NCI-H345 treated with DMSO at 0.1 percent for 48 hours (cell line): ENCODE measurements at regions not wholly inside any gene's neighbourhood (a gene's known extent, or its start where the extent isn't known, plus 50 kb on each side); places are given as distances from the start of the nearest gene placed in this dataset.

Experiments
- DNase-seq: peaks from one replicate; lab custom pipeline; 2025; ENCODE audit not compliant: unreplicated experiment; lab: John Stamatoyannopoulos, UW

DNA sequence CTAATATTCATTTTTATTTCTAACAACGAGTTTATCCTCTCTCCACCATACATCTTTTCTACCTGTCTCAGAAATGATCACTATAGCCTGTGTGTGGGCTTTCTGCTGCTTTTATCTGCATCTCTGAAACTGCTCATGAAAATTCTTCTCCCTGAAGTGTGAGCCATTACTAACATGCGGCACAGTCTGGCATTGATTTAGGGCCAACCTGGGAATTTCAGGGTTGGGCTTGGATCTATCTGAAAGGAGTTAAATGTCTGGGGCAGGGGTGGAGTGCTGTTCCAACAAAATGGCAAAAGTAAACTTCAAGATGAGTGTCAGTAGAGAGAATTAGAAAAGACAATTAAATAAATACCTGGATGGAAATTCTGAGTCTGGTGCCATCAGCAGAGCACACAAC, 198.2 kb upstream of the OSR1 start:
- DNase-seq: no peak

- DNase-seq: no peak
These were observed 196.1 kb upstream of the OSR1 start for GRCh38 chr2:19554520-19554919.

DNA sequence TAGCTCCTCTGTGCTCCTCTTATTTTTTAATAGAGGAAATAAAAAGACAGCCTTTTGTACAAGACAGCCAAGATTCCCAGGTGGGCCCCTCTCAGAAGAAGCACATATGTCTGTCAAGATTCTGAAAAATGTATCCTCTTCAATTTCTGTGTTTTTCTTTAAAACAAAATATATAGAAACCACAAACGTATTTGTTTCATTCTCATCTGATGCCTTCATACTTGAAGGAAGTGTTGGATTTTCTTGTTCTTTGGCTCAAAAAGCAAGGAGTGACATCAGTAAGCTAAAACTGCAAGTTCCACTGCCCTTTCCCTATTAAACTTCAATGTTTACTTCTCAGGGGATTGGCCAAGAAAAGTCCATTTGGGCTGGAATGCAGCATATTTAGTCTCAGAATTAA, 193.8 kb upstream of the OSR1 start:
- DNase-seq: no peak

DNA sequence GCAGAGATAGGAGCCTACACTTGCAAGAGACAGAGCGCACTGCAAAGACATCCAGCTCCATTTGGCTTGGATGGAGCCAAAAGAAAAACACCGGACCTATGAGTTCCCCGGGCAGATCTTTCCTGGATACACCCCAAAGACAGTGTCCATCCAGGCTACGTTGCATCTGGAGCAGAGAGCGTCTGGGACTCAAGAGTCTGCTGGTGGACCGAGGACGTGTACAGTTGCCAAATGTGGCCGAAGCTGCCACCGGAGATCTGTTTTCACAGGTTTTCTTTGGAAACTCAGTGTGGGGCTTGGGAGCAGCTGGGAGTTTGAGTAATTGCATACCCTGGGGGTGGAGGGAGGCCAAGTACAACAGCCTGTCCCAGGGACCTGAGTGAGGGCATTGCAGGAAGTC, 192.3 kb upstream of the OSR1 start:
- no peak for DNase-seq

GRCh38 chr2:19549821-19550220, 191.4 kb upstream of the OSR1 start:
- DNase-seq: no peak

GRCh38 chr2:19548116-19548515, 189.7 kb upstream of the OSR1 start:
- no peak for DNase-seq

DNA sequence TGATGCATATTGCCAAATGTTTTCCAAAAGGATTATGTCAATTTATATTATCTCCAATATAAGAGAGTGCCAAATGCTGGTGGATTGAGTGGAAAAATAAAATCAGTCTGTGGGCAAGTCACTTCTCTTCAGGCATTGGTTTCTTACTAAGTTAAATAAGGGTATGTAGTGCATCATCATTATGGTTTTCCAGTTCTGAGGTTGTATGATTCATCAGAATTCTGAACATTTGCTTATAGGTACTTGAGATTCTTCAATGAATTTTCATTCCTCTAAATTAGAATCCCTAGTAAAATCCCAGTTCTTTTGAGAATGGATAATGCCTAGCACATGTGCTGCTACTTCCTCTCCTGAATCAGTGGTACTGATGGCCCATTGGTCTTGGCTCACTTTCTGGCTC, 188.9 kb upstream of the OSR1 start:
- no peak for DNase-seq

DNA sequence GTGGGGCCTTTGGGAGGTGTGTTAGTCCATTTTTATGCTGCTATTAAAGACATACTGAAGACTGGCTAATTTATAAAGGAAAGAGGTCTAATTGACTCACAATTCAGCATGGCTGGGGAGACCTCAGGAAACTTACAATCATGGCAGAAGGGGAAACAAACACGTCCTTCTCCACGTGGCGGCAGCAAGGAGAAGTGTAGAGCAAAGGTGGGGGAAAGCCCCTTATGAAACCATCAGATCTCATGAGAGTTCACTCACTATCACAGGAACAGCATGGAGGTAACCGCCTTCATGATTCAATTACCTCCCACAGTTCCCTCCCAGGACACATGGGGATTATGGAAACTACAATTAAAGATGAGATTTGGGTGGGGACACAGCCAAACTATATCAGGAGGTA, 187.1 kb upstream of the OSR1 start:
- no peak for DNase-seq

DNA sequence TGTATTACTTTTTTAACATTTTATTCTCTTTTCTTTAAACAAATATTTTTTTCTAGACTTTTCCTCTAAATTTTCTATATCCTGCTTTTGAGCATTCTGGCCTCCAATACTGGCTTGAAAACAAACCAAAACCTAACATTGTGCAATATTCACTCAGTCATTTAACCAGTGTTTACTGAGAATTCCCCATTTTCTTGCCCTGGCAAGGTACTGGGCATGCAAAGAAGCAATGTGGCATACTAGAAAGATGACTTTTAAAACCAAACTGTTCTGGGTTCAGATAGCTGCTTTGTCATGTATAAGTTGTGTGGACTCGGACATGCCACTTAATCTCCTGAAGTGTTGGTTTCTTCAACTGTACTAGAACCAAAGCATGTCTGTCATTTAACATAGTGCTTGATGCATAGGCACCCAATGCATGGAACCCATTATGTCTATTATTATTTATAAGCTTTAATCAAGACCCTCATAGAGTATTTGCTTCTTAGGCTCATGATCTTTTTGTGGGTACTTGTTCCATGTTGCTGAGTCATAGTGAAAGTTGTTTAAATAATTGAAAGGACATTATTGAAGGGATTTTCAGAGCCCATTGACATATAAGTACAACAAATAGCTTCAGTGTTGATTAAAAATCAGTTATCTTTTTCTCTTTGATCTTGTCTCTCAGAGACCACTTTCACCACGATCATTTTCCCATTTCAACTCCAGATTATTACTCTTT, 185.4 kb upstream of the OSR1 start:
- no peak for DNase-seq

DNA sequence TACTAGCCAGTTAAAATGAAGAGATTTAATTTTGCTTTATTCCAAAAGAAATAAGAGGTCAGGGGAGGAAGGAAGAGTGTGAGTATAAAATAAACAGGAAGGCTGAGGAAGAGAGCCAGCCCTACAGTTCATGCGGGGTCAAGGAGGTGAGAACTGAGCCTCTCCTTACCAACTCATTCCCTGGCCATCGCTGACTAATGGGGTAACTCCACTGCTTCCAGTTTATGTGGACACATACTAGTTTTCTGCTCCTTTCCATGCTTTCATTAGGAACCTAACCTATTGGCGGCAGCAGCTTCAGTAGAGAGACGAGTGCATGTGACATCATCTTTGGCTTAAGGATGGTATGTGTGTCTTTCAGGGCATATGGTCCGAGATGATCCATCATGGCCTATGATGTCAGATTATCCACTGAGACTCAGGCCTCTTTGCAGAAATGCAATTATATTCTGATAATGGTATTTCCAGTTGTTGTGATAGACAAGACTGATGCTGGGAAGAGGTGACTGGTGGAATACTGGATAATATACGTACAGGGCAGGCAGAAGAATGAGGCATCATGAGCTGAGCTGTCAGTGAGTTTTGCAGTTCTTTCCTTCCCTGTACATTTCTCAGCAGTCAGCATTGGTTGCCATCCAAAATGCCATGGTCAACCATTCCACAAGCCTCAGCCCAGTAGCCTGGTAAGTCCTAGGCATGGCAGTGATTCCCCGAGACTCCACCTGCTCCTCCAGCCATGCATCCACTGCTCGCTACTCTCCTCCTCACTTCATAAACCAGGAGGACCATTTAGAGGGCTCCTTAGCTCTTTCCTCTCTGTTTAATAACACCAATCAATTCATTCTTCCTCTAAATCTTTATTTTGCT, 184.6 kb upstream of the OSR1 start:
- no peak for DNase-seq

- no peak for DNase-seq
These were observed 183.5 kb upstream of the OSR1 start for GRCh38 chr2:19541884-19542283.

GRCh38 chr2:19540739-19541525, 182.5 kb upstream of the OSR1 start:
- DNase-seq: no peak

DNA sequence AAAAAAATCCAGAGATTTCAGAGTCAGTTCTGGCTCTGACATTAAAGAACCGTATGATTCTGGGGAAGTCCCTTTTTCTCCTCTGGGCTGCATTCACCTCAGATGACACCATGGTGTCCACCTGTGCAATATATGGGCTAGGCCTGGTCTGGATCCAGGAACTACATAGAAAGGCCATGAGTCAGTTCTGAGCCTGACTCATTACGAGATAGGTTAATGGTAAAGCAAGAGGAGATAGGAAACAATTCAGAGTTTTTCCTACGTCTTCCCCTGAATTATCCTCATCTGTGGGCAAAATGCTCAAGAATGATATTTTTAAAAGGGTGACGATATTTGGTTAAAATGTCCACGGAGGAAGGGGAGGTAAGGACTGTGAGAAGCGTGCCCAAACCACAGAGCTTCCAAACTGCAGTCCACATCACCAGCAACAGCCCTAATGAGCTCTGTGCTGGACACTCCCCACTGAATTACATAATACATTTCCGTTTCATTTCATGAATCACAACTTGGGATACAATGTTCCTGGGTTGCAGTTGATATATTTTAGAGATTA, 180.1 kb upstream of the OSR1 start:
- DNase-seq: no peak

DNA sequence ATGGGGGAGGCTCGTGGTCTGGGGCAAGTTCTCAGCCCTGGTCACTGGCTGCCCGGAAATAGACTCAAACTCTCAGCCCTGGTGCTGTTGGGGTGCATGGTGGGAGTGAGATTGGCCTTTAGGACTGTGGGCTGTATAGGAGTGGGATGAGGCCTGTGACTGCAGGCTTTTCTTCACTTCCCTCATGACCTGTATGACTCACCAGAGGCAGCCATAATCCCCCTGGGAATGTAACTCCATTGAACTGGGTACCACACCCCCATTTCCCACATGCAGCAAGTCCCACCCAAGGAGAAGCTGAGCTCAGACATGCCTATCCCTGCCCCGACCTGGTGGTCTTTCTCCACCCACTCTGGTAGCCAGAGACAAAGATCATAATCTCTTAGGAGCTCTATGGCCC, 177.7 kb upstream of the OSR1 start:
- DNase-seq: no peak

GRCh38 chr2:19532547-19533196, 174.2 kb upstream of the OSR1 start:
- DNase-seq: no peak

- DNase-seq: no peak
These were observed 171.3 kb upstream of the OSR1 start for GRCh38 chr2:19529677-19530076.

DNA sequence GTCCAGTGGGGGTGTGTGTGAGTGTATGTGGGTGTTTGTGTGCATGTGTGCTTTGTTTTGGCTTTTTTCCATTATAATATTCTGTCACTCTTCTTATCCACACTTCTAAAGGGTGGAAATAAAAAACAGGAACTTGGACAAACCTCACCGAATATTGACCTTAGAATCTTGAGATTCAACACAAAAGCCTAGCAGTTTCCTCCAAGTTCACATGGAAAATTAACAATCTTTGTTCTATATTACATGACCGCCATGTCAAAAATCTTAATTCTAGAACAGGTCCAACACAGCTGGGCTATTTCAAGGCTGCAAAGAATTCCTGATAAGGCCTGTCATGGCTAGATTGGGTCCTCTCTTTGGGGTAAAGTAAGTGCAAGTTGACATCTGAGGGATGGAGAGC, 169.3 kb upstream of the OSR1 start:
- no peak for DNase-seq

DNA sequence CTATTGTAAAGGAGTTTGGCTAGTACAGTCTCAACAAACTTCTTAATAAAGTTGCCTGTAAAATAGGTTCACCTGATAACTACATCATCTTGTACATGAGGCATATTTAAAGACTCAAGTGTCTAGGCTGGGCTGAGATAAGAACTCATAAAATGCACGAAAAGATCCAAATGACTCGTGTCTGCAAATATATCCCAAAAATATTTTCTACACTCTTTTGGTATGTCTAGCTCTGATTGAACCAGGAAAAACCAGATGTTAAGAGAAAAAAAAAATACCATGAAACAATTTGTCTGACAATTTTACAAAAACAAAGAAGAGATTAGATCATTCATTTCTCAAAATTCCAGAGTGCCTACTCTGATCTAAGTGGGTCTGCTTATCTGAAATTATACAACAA, 166.9 kb upstream of the OSR1 start:
- no peak for DNase-seq

- DNase-seq: no peak
These were observed 160.6 kb upstream of the OSR1 start for GRCh38 chr2:19519045-19519444.

DNA sequence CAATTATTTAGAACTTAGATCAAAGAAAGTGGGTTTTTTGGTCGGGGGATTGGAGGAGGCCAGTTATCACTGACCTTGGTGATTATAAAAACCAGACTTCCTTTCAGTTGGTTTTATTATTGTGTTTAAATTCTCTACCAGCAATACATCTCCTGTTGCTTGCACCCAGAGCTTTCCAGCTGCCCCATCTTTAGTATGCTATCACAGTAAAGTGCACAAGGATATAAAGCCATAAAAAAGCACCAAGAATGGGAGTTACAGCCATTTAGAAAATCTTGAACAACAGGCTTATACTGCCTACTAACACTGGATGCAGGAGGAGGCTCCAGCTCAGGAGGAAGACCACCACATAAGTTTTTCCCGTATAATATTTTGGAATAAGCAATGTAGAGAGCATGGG, 148.7 kb upstream of the OSR1 start:
- no peak for DNase-seq
